Kidney (tissue), 13 donors: ENCODE measurements at regions not wholly inside any gene's neighbourhood (a gene's known extent, or its start where the extent isn't known, plus 50 kb on each side); places are given as distances from the start of the nearest gene placed in this dataset.
"Not testable (repeated sequence)": the region's sequence is repeated elsewhere in the genome, so short reads cannot be mapped to it uniquely, and the experiment has no call there.

Source experiments
- DNase-seq, 5 donors: peaks; one replicate each; pipeline ENCODE4 v3.0.0-alpha.2; 2013 to 2020
- FAIRE-seq: peaks from 2 replicates; lab custom pipeline; 2012; peaks lifted over from hg19 to GRCh38; lab: Jason Lieb, UNC
- H3K27ac ChIP-seq, 2 donors: one replicate each; pipeline ENCODE4 v1.7.0; 2013; ENCODE audit warnings: low read depth in 2 of 2, low read length in 2 of 2, inconsistent platforms in 1 of 2
- H3K27me3 ChIP-seq: one replicate; pipeline ENCODE4 v1.7.1; 2013; ENCODE audit warnings: low read length, inconsistent platforms; ENCODE audit not compliant: control insufficient read depth, insufficient read depth
- H3K36me3 ChIP-seq, 3 donors: one replicate each; pipeline versions ENCODE4 v1.7.0 to v1.7.1; 2013; ENCODE audit warnings: low read length in 3 of 3, control low read depth in 1 of 3, inconsistent platforms in 1 of 3; ENCODE audit not compliant: insufficient read depth in 3 of 3, control insufficient read depth in 2 of 3
- H3K4me1 ChIP-seq, 3 donors: one replicate each; pipeline versions ENCODE4 v1.7.0 to v1.7.1; 2013; ENCODE audit warnings: low read length in 3 of 3, inconsistent platforms in 1 of 3, low read depth in 1 of 3; ENCODE audit not compliant: control insufficient read depth in 2 of 3, insufficient read depth in 2 of 3
- H3K4me3 ChIP-seq, 3 donors: one replicate each; pipeline versions ENCODE4 v1.7.0 to v1.8.1; 2013; ENCODE audit warnings: low read length in 3 of 3, control low read depth in 1 of 3, inconsistent platforms in 1 of 3
- H3K9ac ChIP-seq, 3 donors: one replicate each; pipeline versions ENCODE4 v1.7.0 to v1.7.1; 2013; ENCODE audit warnings: low read length in 3 of 3, control low read depth in 1 of 3, inconsistent platforms in 1 of 3
- H3K9me3 ChIP-seq, 3 donors: one replicate each; pipeline versions ENCODE4 v1.7.0 to v1.7.1; 2013; ENCODE audit warnings: low read length in 3 of 3, control low read depth in 1 of 3, inconsistent platforms in 1 of 3; ENCODE audit not compliant: control insufficient read depth in 2 of 3, insufficient read depth in 1 of 3
- CTCF ChIP-seq: IDR thresholded peaks from 3 replicates; pipeline ENCODE4 v1.5.1; 2012; ENCODE audit warnings: mild to moderate bottlenecking, moderate library complexity, borderline replicate concordance; ENCODE audit not compliant: insufficient read depth; ENCODE audit errors: extremely low read depth
- intact Hi-C: fragments of 100-400 bp; cut with DNase I; formaldehyde crosslinking; loops from one replicate; pipeline ENCODE4 v1.11.1; 2022
- donor health status: control.
- donor health status: control.
- donor health status: control.
- donor health status: control.
- donor health status: control.
- donor health status: DM: yes; HTN: yes; CAD: no.
- donor health status: Normal renal cell carcinoma (clear cell type).

GRCh38 chr5:125487231-125487630, 740.8 kb upstream of the ZNF608 start:
- H3K9ac ChIP-seq: no peak overlapping the region
- FAIRE-seq: no peak

GRCh38 chr5:125487652-125488051, 741.2 kb upstream of the ZNF608 start:
- not testable (repeated sequence) for FAIRE-seq

More at GRCh38 chr5:125487231-125487630, 740.8 kb upstream of the ZNF608 start:
- intact Hi-C loops: no loop called here
- no peak overlapping the region for H3K27ac ChIP-seq
- H3K36me3 ChIP-seq: no peaks in the 10 kb centered on the region
- peaks cover 0 to 14% (median 4%) of the 10 kb centered on the region in 3 donors for H3K4me1 ChIP-seq
- no peaks in the 10 kb centered on the region for H3K27me3 ChIP-seq
- DNase-seq: no peak
- no peak overlapping the region for H3K4me3 ChIP-seq
- TF ChIP-seq CTCF: no peak
- no peaks in the 10 kb centered on the region for H3K9me3 ChIP-seq

GRCh38 chr5:125489146-125489545, 742.7 kb upstream of the ZNF608 start:
- peaks cover 0 to 11% (median 4%) of the 10 kb centered on the region in 3 donors for H3K4me1 ChIP-seq

More at GRCh38 chr5:125487652-125488051, 741.2 kb upstream of the ZNF608 start:
- H3K4me1 ChIP-seq: peaks cover 0 to 14% (median 4%) of the 10 kb centered on the region in 3 donors
- H3K9ac ChIP-seq, intact Hi-C loops, H3K27me3 ChIP-seq, H3K36me3 ChIP-seq, H3K9me3 ChIP-seq, H3K27ac ChIP-seq, H3K4me3 ChIP-seq, DNase-seq: not testable (repeated sequence)

GRCh38 chr5:125491986-125492492, 745.6 kb upstream of the ZNF608 start:
- no peak for DNase-seq
- Histone ChIP-seq H3K4me1 (no peaks in the 10 kb centered on the region), H3K27me3 (no peaks in the 10 kb centered on the region), H3K4me3 (no peak overlapping the region), H3K9ac (no peak overlapping the region), H3K36me3 (no peaks in the 10 kb centered on the region), H3K27ac (no peak overlapping the region), H3K9me3 (peaks cover 0 to 13% (median 4%) of the 10 kb centered on the region in 3 donors)
- intact Hi-C loops: no loop called here
- TF ChIP-seq CTCF: no peak
- FAIRE-seq: no peak

More at GRCh38 chr5:125489146-125489545, 742.7 kb upstream of the ZNF608 start:
- Histone ChIP-seq H3K9ac (no peak overlapping the region), H3K9me3 (peaks cover 0 to 13% (median 4%) of the 10 kb centered on the region in 3 donors), H3K36me3 (no peaks in the 10 kb centered on the region), H3K27ac (no peak overlapping the region), H3K27me3 (no peaks in the 10 kb centered on the region), H3K4me3 (no peak overlapping the region)
- no peak for TF ChIP-seq CTCF
- intact Hi-C loops: no loop called here
- FAIRE-seq: no peak
- DNase-seq: no peak
